Body of pancreas (tissue), 4 donors: ENCODE measurements at regions not wholly inside any gene's neighbourhood (a gene's known extent, or its start where the extent isn't known, plus 50 kb on each side); places are given as distances from the start of the nearest gene placed in this dataset.

Experiments used
- POLR2A ChIP-seq, 3 donors: fragments of 450-650 bp; IDR thresholded peaks; one replicate each; pipeline ENCODE4 v1.6.1; 2016; ENCODE audit warnings: antibody characterized with exemption in 3 of 3, mild to moderate bottlenecking in 2 of 3
- TF ChIP-seq, protein P1 (sequence below), 7 experiments: fragments of 450-650 bp in 4 of 7; fragments of 200-600 bp in 3 of 7; sonication (generic) in 3 of 7; IDR thresholded peaks; one replicate each; pipeline ENCODE4 v1.5.1; 2016 to 2019; ENCODE audit warnings: antibody characterized with exemption in 7 of 7

DNA sequence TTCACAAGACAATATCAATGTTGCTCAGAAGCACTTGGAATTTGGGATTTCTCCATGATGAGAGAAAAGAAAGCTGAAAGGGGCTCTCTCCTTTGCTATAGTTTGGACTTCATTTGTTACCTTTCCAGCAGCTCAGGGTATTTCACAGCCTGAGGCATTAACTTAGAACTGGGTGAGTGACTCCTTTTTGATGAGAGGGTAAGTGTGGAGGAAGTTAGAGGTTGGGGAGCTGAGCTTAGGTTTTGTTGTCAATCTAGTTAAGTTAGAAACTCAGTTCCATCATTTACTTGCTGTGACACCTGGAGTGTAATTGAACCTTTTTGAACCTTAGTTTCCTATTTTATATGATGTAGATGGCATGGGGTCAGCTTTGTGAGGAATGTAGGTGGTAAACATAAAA, 359.1 kb downstream of the PDCD6IP start:
- no peak for TF ChIP-seq POLR2A (IDR thresholded peaks at IDR 0.05)
- TF ChIP-seq, protein P1, sequence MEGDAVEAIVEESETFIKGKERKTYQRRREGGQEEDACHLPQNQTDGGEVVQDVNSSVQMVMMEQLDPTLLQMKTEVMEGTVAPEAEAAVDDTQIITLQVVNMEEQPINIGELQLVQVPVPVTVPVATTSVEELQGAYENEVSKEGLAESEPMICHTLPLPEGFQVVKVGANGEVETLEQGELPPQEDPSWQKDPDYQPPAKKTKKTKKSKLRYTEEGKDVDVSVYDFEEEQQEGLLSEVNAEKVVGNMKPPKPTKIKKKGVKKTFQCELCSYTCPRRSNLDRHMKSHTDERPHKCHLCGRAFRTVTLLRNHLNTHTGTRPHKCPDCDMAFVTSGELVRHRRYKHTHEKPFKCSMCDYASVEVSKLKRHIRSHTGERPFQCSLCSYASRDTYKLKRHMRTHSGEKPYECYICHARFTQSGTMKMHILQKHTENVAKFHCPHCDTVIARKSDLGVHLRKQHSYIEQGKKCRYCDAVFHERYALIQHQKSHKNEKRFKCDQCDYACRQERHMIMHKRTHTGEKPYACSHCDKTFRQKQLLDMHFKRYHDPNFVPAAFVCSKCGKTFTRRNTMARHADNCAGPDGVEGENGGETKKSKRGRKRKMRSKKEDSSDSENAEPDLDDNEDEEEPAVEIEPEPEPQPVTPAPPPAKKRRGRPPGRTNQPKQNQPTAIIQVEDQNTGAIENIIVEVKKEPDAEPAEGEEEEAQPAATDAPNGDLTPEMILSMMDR (IDR thresholded peaks at IDR 0.05) = no peak
